ENCODE measurements at regions not wholly inside any gene's neighbourhood (a gene's known extent, or its start where the extent isn't known, plus 50 kb on each side); places are given as distances from the start of the nearest gene placed in this dataset.

DNA sequence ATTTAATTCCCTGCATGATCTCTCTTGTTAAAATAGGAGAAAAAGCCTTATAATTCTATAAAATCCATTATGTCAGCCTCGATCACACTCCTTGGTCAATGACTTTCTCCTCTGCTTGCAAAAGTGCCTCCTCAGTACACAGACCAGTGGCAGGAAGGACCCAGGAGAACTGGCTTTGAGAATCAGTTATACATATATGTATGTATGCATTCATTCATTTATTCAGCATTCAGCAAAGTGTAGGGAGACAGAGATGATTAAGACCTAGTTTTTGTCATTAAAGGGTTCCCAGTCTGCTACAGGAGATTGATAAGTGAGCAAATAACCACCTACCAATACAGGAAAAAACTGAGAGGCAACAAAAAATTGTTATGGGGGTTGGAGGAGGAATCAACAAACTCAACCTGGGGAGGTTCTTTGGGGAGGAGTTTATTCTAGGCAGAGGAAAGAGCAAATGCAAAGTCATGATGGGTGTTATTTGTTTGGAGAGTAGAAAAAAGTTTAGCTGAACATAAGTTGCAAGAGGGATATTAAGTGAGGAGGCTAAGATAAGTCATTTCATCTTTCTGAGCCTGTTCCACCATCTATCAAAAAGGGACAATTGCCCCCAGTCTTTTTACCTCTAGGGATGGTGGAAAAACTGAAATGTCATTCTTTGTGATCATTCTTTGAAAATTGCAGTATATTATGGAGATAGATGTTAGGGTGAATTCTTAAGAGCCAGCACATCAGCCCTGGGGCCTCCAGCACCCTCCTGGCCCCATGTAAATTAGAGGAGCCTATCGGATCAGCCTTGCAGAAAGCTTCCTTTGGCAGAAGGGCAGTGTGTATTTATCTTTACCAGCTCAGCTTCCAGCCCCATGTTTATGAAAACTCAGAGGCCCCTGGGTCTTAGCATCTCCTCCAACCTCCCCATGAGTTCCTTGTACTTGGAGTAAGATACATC is 128.0 kb downstream of the OMA1 start:
- TF ChIP-seq, protein P1, sequence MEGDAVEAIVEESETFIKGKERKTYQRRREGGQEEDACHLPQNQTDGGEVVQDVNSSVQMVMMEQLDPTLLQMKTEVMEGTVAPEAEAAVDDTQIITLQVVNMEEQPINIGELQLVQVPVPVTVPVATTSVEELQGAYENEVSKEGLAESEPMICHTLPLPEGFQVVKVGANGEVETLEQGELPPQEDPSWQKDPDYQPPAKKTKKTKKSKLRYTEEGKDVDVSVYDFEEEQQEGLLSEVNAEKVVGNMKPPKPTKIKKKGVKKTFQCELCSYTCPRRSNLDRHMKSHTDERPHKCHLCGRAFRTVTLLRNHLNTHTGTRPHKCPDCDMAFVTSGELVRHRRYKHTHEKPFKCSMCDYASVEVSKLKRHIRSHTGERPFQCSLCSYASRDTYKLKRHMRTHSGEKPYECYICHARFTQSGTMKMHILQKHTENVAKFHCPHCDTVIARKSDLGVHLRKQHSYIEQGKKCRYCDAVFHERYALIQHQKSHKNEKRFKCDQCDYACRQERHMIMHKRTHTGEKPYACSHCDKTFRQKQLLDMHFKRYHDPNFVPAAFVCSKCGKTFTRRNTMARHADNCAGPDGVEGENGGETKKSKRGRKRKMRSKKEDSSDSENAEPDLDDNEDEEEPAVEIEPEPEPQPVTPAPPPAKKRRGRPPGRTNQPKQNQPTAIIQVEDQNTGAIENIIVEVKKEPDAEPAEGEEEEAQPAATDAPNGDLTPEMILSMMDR (IDR thresholded peaks at IDR 0.05) = no peak
- no peak for TF ChIP-seq POLR2A (IDR thresholded peaks at IDR 0.05)
